IPS DF 6.9 (cell line): ENCODE measurements at regions not wholly inside any gene's neighbourhood (a gene's known extent, or its start where the extent isn't known, plus 50 kb on each side); places are given as distances from the start of the nearest gene placed in this dataset.
"Not testable (repeated sequence)": the region's sequence is repeated elsewhere in the genome, so short reads cannot be mapped to it uniquely, and the experiment has no call there.

ENCODE experiments used
- DNase-seq: peaks from one replicate; pipeline ENCODE4 v3.0.0-alpha.2; 2013; ENCODE audit warnings: low read depth, low spot score
- H3K27ac ChIP-seq: one replicate; pipeline ENCODE4 v1.5.1; 2013; ENCODE audit warnings: low read length, control low read depth
- H3K27me3 ChIP-seq: 2 replicates; pipeline ENCODE4 v1.6.1; 2013; ENCODE audit warnings: mild to moderate bottlenecking, low read length; ENCODE audit not compliant: control insufficient read depth, insufficient read depth
- H3K36me3 ChIP-seq: 2 replicates; pipeline ENCODE4 v1.6.1; 2013; ENCODE audit warnings: low read length; ENCODE audit not compliant: control insufficient read depth, insufficient read depth
- H3K4me1 ChIP-seq: 2 replicates; pipeline ENCODE4 v1.6.1; 2013; ENCODE audit warnings: low read length; ENCODE audit not compliant: control insufficient read depth, insufficient read depth
- H3K4me3 ChIP-seq: 2 replicates; pipeline ENCODE4 v1.5.1; 2013; ENCODE audit warnings: mild to moderate bottlenecking, low read length
- H3K9me3 ChIP-seq: 2 replicates; pipeline ENCODE4 v1.6.1; 2013; ENCODE audit warnings: low read length, inconsistent platforms; ENCODE audit not compliant: control insufficient read depth, insufficient read depth
- WGBS: extraction: QIAGEN DNeasy Blood & Tissue Kit; methylation state at CpG from one replicate; pipeline ENCODE4 v1.1.7; 2013; ENCODE audit warnings: mixed read lengths, missing lambda C conversion rate; ENCODE audit not compliant: insufficient read length, insufficient coverage; 5-methylcytosine and 5-hydroxymethylcytosine counted together

- H3K27me3 ChIP-seq, H3K27ac ChIP-seq, H3K36me3 ChIP-seq, H3K4me3 ChIP-seq, H3K9me3 ChIP-seq, H3K4me1 ChIP-seq, DNase-seq: not testable (repeated sequence)
- WGBS = no CpG with 5 or more reads among the region's 2 CpGs
These were observed 516.6 kb downstream of the GOLGA6L6 start for GRCh38 chr15:20025040-20025439.

- H3K36me3 ChIP-seq, H3K27ac ChIP-seq, H3K4me3 ChIP-seq, DNase-seq, H3K27me3 ChIP-seq, H3K9me3 ChIP-seq, H3K4me1 ChIP-seq: not testable (repeated sequence)
- WGBS = no CpG with 5 or more reads among the region's 6 CpGs
These were observed 519.3 kb downstream of the GOLGA6L6 start for GRCh38 chr15:20022349-20022748.

GRCh38 chr15:20021351-20021750 is 520.2 kb downstream of the GOLGA6L6 start:
- H3K4me1 ChIP-seq, H3K4me3 ChIP-seq, DNase-seq, H3K27me3 ChIP-seq, H3K9me3 ChIP-seq, H3K27ac ChIP-seq, H3K36me3 ChIP-seq: not testable (repeated sequence)
- no CpG with 5 or more reads among the region's 7 CpGs for WGBS

GRCh38 chr15:20020588-20020987 is 521.0 kb downstream of the GOLGA6L6 start:
- not testable (repeated sequence) for H3K9me3 ChIP-seq, DNase-seq, H3K27me3 ChIP-seq, H3K4me1 ChIP-seq, H3K27ac ChIP-seq, H3K36me3 ChIP-seq, H3K4me3 ChIP-seq
- no CpG with 5 or more reads among the region's 5 CpGs for WGBS

- WGBS = no CpG with 5 or more reads among the region's 6 CpGs
- H3K27ac ChIP-seq, H3K4me3 ChIP-seq, DNase-seq, H3K27me3 ChIP-seq, H3K4me1 ChIP-seq, H3K36me3 ChIP-seq, H3K9me3 ChIP-seq: not testable (repeated sequence)
These were observed 521.8 kb downstream of the GOLGA6L6 start for GRCh38 chr15:20019758-20020157.

GRCh38 chr15:20017581-20017980 is 524.0 kb downstream of the GOLGA6L6 start:
- not testable (repeated sequence) for H3K4me1 ChIP-seq, H3K27me3 ChIP-seq, H3K36me3 ChIP-seq, DNase-seq, H3K4me3 ChIP-seq, H3K27ac ChIP-seq, H3K9me3 ChIP-seq
- no CpG with 5 or more reads among the region's 8 CpGs for WGBS

DNA sequence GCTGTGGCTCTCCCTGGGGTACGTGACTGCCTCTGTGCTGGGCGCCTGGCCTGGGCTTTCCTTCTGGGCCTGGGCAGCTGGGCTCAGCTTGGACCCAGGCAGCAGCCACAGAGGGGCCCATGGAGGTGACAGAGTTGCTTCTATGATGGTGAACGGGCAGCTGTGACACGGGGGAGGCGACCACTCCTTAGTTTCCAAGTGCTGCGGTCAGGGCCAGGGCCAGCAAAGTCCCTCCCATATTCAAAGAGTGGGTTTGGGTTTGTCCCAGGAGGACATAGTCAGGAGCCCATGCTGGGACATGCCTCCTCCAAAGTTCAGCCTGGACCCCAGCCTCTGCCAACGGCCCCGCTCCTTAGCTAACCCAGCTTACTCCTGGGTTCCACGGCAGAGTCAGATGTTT is 524.7 kb downstream of the GOLGA6L6 start:
- H3K4me1 ChIP-seq, H3K4me3 ChIP-seq, H3K9me3 ChIP-seq, H3K36me3 ChIP-seq, H3K27me3 ChIP-seq, H3K27ac ChIP-seq, DNase-seq: not testable (repeated sequence)
- WGBS = no CpG with 5 or more reads among the region's 9 CpGs

GRCh38 chr15:20012837-20013236 is 528.8 kb downstream of the GOLGA6L6 start:
- not testable (repeated sequence) for H3K36me3 ChIP-seq, H3K9me3 ChIP-seq, H3K27ac ChIP-seq, H3K4me3 ChIP-seq, DNase-seq, H3K27me3 ChIP-seq, H3K4me1 ChIP-seq
- WGBS = no CpG with 5 or more reads among the region's 2 CpGs

DNA sequence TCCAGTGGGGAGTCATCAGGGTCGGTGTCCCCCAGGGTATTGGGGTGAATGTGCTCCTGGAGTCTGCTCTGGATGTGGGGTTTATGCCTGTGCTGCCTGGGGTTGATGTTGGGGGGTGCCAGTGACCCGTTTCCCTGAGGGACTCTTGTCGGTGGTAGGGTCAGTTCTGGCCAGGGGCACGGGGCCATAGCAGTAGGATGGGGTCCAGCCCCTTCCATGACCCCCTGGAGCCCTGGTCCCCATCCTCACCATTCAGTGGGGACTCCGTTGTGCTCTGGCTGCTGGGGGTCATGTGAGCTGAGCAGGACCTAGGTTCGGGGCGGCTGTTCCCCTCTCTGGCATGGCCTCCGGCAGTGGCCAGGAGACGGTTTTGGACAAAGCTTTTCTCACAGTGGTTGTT is 530.8 kb downstream of the GOLGA6L6 start:
- not testable (repeated sequence) for H3K36me3 ChIP-seq, H3K9me3 ChIP-seq, DNase-seq, H3K4me1 ChIP-seq, H3K4me3 ChIP-seq, H3K27me3 ChIP-seq, H3K27ac ChIP-seq
- WGBS = no CpG with 5 or more reads among the region's 9 CpGs

DNA sequence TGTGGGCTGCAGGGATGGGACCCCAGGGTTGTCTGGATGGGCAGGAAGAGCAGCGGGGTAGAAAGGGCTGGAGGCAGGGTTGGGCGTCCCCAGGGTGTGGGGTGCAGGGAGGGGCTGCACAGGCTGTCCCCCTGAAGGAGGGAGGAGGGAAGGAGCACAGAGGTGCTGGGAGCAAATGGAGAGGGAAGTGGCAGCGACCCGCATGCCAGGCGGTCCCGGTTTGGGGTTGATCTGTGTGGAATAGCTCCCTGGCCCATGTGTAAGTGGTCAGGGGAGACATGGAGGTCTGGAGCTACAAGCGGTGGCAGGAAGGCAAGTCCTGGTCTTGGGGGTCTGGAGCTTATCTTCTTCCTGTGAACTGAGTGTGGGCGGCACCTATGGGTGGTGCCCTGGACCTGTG is 532.0 kb downstream of the GOLGA6L6 start:
- not testable (repeated sequence) for H3K4me3 ChIP-seq, H3K27me3 ChIP-seq, H3K36me3 ChIP-seq, H3K27ac ChIP-seq, H3K4me1 ChIP-seq, DNase-seq, H3K9me3 ChIP-seq
- no CpG with 5 or more reads among the region's 8 CpGs for WGBS

GRCh38 chr15:20007338-20007737 is 534.3 kb downstream of the GOLGA6L6 start:
- not testable (repeated sequence) for H3K36me3 ChIP-seq, DNase-seq, H3K27me3 ChIP-seq, H3K4me1 ChIP-seq, H3K9me3 ChIP-seq, H3K4me3 ChIP-seq, H3K27ac ChIP-seq
- no CpG with 5 or more reads among the region's 4 CpGs for WGBS
